Prostate gland (tissue), 2 donors: ENCODE measurements at regions not wholly inside any gene's neighbourhood (a gene's known extent, or its start where the extent isn't known, plus 50 kb on each side); places are given as distances from the start of the nearest gene placed in this dataset.

Experiments used
- POLR2AphosphoS5 ChIP-seq: sonication (generic); formaldehyde crosslinking; IDR thresholded peaks from one replicate; pipeline ENCODE4 v1.6.1; 2017; ENCODE audit warnings: antibody characterized with exemption
- TF ChIP-seq, protein P1 (sequence below), 4 experiments: fragments of 200-600 bp in 2 of 4; fragments of 450-650 bp in 2 of 4; sonication (generic) in 2 of 4; IDR thresholded peaks; 1 replicate in 3 of 4; 2 replicates in 1 of 4; pipeline ENCODE4 v1.5.1; 2016 to 2019; ENCODE audit warnings: antibody characterized with exemption in 4 of 4, mild to moderate bottlenecking in 2 of 4, moderate library complexity in 2 of 4

DNA sequence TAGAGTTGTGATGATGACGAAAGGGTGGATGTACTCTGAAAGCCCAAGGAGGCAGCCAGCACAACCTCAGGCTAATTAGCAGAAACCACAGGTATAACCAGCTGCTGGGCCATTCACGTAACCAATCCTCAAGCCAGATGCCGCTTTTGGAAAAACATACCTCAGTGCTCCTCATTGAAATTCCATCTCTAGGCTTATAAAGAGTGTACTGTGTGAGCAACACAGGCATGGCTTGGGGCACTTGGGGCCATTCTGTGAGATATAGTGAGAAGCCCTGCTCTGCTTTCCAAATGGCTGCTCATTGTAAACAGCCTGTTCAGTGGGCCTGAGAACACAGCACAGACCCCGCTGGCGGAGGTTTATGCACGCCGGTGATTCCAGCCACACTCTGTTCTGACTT lies 182.1 kb upstream of the HHIP start:
- TF ChIP-seq, protein P1, sequence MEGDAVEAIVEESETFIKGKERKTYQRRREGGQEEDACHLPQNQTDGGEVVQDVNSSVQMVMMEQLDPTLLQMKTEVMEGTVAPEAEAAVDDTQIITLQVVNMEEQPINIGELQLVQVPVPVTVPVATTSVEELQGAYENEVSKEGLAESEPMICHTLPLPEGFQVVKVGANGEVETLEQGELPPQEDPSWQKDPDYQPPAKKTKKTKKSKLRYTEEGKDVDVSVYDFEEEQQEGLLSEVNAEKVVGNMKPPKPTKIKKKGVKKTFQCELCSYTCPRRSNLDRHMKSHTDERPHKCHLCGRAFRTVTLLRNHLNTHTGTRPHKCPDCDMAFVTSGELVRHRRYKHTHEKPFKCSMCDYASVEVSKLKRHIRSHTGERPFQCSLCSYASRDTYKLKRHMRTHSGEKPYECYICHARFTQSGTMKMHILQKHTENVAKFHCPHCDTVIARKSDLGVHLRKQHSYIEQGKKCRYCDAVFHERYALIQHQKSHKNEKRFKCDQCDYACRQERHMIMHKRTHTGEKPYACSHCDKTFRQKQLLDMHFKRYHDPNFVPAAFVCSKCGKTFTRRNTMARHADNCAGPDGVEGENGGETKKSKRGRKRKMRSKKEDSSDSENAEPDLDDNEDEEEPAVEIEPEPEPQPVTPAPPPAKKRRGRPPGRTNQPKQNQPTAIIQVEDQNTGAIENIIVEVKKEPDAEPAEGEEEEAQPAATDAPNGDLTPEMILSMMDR (IDR thresholded peaks at IDR 0.05), result no peak
- no peak for TF ChIP-seq POLR2AphosphoS5
